T47D (cell line): ENCODE measurements at regions not wholly inside any gene's neighbourhood (a gene's known extent, or its start where the extent isn't known, plus 50 kb on each side); places are given as distances from the start of the nearest gene placed in this dataset.
"Not testable (repeated sequence)": the region's sequence is repeated elsewhere in the genome, so short reads cannot be mapped to it uniquely, and the experiment has no call there.

ENCODE experiments used
- DNase-seq, 2 experiments: peaks; one replicate each; pipeline versions ENCODE4 v3.0.0 to v3.0.0-alpha.2; 2011 to 2012; ENCODE audit warnings: low read depth in 1 of 2, low spot score in 1 of 2
- JUND ChIP-seq: IDR thresholded peaks from 2 replicates; pipeline ENCODE4 v1.6.1; 2012; ENCODE audit warnings: low read depth
- in situ Hi-C: cut with HindIII; loops from 2 replicates; pipeline ENCODE4 v1.10.0; 2016; ENCODE audit warnings: low sequenced_read_pairs, low pct_unique_long_range_greater_than_20kb

DNA sequence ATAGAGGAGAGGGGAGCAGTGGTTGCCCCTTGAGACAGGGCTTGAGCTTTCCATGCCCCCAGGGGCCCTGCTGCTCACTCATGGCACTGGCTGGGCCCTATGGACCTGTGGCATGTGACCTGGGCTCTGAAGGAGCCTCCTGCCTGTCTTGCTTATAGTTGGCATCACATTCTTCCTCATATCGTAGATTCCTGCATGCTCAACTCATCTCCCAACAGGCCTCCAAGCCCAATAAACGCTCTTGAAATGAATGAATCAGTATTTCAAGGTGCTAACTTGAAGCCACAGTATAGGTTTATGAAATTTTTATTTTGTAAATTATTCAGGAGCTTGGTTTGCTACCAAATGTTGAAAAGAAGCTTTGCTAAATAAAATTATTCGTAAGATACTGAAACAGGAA is 93.3 kb upstream of the SLC7A14 start:
- no peak for DNase-seq
- no peak for TF ChIP-seq JUND
- in situ Hi-C loops, result no loop called here

DNA sequence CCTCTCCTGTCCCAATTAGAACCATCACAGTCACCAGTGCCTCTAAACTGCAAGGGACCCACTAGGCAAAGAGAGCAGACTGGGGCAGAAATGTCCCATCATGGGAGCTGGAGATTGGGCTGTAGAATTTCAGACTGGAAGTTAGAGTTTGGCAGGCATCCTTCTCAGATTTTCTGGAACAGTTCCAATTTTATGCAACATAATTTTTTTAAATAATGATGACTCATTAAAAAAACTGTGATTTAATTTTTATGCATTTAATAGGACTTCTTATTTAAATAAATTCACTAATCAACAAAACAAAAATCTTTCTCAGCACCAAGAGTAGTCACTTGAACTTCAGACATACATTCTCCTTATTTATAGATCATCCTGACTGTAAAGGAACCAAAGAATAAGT is 84.6 kb upstream of the SLC7A14 start:
- TF ChIP-seq JUND, result no peak
- no peak for DNase-seq
- in situ Hi-C loops, result no loop called here

DNA sequence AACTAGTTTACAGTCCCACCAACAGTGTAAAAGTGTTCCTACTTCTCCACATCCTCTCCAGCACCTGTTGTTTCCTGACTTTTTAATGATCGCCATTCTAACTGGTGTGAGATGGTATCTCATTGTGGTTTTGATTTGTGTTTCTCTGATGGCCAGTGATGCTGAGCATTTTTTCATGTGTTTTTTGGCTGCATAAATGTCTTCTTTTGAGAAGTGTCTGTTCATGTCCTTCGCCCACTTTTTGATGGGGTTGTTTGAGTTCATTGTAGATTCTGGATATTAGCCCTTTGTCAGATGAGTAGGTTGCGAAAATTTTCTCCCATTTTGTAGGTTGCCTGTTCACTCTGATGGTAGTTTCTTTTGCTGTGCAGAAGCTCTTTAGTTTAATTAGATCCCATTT is 77.1 kb upstream of the SLC7A14 start:
- in situ Hi-C loops, DNase-seq: not testable (repeated sequence)

DNA sequence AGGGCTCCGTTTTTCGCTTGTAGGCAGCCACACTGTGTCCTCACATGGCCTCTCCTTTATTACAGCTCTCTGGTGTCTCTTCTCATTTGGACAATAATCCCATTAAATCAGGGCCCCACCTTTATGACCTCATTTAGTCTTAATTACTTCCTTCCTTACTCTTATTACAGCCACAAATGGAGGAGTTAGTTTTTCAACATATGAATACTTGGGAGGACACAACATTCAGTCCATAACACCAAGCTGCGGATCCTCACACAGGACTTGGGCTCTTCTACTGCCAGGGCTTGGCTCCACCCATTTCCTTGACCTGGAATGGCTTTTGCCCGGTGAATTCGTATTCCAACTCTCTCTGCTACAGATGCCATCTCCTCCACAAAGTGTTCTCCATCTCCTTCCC is 74.3 kb upstream of the SLC7A14 start:
- no peak for TF ChIP-seq JUND
- DNase-seq, result no peak
- in situ Hi-C loops, result no loop called here

DNA sequence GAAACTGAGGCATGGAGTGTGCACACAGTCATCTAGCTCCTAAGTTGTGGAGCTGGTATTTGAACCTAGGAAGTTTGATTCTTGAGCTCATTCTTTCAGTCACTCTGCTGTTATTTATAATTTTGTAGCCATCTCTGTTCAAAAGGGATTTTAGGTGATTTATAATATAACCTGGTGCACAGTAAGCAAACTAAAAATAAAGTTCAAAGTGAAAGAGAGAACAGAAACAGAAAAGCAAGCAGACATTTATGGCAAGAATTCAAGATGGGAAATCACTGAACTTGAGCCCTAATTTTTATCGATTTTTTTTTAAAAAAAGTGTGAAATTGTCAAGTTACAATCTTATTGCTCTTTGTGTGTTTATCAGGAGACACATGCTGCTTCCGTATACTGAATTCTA is 71.4 kb upstream of the SLC7A14 start:
- TF ChIP-seq JUND, result no peak
- in situ Hi-C loops, result no loop called here
- no peak for DNase-seq

DNA sequence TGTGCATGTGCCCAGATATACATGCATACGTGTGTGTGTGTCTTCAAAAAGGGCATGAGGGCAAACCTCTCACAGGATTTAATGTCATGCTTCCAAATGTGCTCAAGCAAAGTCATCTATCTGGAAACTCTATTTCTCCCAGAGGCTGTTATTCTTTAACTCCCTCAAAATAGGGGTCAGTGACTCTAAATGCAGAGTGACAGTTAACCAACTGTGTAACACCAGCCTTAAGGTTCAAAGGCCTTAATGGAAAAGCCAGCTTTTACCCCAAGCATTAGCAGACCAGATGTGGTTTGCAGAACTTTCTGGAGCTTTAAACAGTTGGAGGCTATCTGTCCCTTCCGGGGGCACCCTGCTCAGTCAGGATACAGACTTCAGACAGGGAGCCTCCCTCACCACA is 70.4 kb upstream of the SLC7A14 start:
- TF ChIP-seq JUND, result no peak
- DNase-seq, result no peak
- in situ Hi-C loops, result no loop called here

DNA sequence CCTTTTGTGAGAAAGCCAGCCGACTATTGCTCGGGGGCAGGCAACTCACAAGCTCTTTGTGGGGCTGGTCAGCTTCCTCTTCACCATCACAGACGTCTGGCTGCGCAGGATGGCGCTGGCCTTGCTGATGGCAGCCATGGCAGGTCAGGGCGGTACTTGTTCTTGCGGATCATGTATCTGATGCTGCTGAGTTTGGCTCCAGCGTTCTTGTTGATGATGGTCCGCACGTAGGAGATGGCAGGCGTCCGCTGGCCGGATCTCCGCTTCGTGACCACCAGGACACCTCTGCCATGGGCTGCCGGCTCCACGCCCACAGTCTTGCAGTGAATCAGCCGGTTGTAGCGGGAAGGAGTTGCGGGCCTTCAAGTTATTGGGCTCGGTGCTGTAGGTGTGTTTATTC is 67.9 kb upstream of the SLC7A14 start:
- no peak for TF ChIP-seq JUND
- DNase-seq, result no peak
- in situ Hi-C loops, result no loop called here

DNA sequence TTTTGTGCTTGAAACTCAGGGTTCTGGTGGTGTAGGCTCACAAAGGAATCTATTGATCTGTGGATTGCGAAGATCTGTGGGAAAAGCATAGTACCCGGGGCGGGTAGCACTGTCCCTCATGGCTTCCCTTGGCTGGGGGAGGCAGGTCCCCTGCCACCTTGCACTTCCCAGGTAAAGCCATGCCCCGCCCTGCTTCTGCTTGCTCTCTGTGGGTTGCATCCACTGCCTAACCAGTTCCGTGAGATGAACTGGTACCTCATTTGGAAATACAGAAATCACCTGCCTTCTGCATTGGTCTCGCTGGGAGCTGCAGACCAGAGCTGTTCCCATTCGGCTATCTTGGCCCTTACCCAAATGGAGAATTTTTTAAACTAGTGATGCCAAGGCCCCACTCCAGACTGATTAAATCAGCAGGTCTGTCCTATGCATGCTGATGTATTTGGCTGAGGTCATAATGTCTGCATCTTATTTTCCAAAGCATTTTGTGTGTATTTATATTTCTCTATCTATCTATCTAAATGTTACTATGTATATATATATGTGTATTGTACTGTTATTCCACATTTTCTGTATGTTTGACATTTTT is 65.5 kb upstream of the SLC7A14 start:
- DNase-seq, result peak in 1 of 2 experiments; percentile 71
- no peak for TF ChIP-seq JUND
- in situ Hi-C loops, result no loop called here

DNA sequence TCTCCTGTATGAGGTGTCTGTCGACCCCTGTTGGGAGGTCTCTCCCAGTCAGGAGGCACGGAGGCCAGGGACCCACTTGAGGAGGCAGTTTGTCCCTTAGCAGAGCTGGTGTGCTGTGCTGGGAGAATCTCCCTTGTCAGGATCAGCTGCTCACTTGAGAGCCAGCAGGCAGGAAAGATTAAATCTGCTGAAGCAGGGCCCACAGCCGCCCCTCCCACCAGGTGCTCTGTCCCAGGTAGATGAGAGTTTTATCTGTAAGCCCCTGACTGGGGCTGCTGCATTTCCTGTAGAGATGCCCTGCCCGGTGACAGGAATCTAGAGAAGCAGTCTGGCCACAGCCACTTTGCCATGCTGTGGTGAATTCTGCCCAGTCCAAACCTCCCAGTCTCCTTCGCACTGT is 64.7 kb upstream of the SLC7A14 start:
- in situ Hi-C loops, DNase-seq: not testable (repeated sequence)

DNA sequence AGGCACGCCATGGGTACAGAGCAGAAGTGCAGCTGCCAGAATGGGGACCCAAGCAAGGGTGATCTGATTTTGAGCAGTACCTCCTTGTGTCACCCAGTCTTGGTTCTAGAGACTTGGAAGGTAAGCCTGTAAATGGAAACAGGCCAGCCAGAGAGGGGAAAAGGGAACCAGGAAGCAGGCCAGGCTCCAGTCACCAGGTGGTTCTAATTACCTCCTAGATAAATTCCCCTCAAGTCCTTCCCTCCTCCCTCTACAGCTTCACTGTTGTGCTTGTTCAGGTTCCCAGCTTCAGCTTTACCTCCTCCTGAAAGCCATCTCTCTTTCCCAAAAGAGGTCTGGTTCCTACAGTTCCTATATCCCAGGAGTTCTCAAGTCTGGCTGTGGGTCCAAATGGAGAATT is 58.8 kb upstream of the SLC7A14 start:
- no peak for TF ChIP-seq JUND
- no peak for DNase-seq
- in situ Hi-C loops, result no loop called here

DNA sequence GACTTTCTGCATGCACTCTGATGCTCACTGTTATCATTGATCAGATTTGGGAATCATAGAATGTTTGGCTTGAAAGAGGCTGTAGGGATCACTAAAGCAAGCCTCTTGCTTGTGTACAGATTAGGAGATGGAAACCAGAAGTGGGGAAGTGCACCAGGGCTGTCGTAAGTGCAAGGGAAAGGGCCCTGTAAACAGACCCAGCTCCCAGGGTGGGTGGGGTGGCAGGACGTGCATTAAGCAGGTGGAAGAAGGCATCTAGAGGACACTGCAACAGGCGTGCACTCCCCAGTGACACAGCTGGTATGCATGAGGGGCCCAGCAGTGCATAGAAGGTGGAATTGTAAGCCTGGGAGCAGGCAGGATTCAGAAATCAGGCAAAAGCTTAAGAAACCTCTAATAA is 58.0 kb upstream of the SLC7A14 start:
- in situ Hi-C loops, result no loop called here
- TF ChIP-seq JUND, result no peak
- no peak for DNase-seq

DNA sequence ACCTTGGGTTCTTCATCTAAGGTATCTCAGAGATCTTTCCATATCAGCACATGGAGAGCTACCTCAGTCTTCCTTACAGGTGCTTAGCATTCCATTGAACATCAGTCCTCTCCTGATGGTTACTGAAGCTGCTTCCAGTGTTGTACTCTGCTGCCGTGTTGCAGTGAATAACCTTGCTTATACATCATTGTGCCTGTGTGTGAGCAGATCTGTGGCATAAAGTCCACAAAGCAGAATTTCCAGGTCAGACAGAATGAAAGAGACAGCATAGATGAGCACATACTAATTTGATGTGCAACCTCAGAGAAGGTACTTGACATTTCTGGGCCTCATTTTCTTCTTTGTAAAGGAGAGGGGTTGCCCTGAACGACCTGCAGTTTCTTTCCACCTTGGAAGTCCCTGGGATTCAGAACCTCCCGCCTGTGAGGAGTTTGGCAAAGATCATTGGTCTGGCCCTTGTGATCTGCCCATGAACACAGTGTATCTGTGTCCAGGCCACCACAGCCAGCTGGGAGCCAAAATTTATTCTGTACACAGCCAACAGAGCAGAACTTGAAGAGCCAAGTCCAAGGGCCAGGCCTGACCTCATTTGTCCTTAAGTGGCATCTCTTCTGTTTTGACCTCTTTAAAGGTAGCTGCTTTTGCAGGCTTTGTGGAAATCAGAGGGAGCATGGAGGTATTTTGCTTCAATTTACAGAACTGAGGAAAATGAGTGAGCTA is 57.2 kb upstream of the SLC7A14 start:
- TF ChIP-seq JUND, result no peak
- DNase-seq, result no peak
- in situ Hi-C loops, result no loop called here

DNA sequence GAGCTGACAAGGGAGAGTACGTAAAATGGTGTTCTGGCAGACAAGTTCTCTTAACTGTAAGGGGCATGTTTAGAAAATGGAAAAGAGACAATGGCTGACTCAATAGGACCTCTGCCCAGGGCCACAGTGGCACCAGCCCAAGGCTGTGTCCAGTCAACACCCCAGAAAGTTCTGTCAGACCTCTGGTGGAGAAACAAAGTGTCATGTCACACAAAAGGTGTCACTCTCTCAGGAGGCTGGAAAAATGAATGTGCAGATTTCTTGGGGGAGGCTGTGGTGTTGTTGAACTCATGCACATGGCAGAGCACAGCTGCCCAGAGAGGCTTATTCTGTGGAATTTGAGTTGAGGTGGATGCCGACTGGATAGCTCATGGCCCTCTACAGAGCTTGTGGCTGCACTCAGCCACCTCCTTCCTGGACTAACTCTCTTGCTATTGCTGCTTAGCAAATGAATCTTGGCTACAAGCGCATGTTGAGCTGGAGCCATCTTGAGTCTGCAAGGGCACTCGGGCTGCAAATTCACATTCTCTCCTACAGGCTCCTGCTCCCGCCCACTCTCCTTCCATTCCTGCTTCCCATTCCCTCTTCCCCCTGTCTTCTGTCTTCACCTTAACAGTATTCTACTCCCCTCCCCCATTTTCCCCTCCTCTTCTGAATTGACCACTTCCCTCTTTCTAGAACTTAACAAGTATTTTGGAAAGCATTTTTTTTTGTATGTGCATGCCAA is 55.8 kb upstream of the SLC7A14 start:
- no peak for DNase-seq
- in situ Hi-C loops, result no loop called here
- TF ChIP-seq JUND, result no peak
